SK-N-SH (cell line): ENCODE measurements at regions not wholly inside any gene's neighbourhood (a gene's known extent, or its start where the extent isn't known, plus 50 kb on each side); places are given as distances from the start of the nearest gene placed in this dataset.

ENCODE experiments used
- EP300 ChIP-seq, 2 experiments: IDR thresholded peaks; 2 replicates each; pipeline versions ENCODE4 v1.4.0 to v1.6.1; 2012; ENCODE audit warnings: borderline replicate concordance in 1 of 2, low read depth in 1 of 2, low read length in 1 of 2
- EZH2phosphoT487 ChIP-seq: fragments of 200-600 bp; sonication (generic); IDR thresholded peaks from 2 replicates; pipeline ENCODE4 v1.6.1; 2017; ENCODE audit warnings: low read depth, mixed run types, mild to moderate bottlenecking, antibody characterized with exemption, moderate library complexity, borderline replicate concordance
- NRF1 ChIP-seq: IDR thresholded peaks from 2 replicates; pipeline ENCODE4 v1.6.1; 2012; ENCODE audit warnings: low read depth, mild to moderate bottlenecking, low read length
- RAD21 ChIP-seq: IDR thresholded peaks from 2 replicates; pipeline ENCODE4 v1.6.1; 2012; ENCODE audit warnings: mild to moderate bottlenecking, low read length
- RCOR1 ChIP-seq: fragments of 150-350 bp; IDR thresholded peaks from 2 replicates; pipeline ENCODE4 v1.6.1; 2017; ENCODE audit warnings: antibody characterized with exemption, low read length
- TCF12 ChIP-seq: IDR thresholded peaks from 2 replicates; pipeline ENCODE4 v1.4.0; 2012
- TF ChIP-seq, protein P1 (sequence below): IDR thresholded peaks from 2 replicates; pipeline ENCODE4 v1.6.1; 2012; ENCODE audit warnings: mild to moderate bottlenecking, low read depth, low read length, moderate library complexity
- TF ChIP-seq, protein P2 (sequence below): fragments of 200-600 bp; sonication (generic); IDR thresholded peaks from 2 replicates; pipeline ENCODE4 v1.6.1; 2017; ENCODE audit warnings: antibody characterized with exemption, mild to moderate bottlenecking, moderate library complexity

- no peak for TF ChIP-seq NRF1
- TF ChIP-seq, protein P1, sequence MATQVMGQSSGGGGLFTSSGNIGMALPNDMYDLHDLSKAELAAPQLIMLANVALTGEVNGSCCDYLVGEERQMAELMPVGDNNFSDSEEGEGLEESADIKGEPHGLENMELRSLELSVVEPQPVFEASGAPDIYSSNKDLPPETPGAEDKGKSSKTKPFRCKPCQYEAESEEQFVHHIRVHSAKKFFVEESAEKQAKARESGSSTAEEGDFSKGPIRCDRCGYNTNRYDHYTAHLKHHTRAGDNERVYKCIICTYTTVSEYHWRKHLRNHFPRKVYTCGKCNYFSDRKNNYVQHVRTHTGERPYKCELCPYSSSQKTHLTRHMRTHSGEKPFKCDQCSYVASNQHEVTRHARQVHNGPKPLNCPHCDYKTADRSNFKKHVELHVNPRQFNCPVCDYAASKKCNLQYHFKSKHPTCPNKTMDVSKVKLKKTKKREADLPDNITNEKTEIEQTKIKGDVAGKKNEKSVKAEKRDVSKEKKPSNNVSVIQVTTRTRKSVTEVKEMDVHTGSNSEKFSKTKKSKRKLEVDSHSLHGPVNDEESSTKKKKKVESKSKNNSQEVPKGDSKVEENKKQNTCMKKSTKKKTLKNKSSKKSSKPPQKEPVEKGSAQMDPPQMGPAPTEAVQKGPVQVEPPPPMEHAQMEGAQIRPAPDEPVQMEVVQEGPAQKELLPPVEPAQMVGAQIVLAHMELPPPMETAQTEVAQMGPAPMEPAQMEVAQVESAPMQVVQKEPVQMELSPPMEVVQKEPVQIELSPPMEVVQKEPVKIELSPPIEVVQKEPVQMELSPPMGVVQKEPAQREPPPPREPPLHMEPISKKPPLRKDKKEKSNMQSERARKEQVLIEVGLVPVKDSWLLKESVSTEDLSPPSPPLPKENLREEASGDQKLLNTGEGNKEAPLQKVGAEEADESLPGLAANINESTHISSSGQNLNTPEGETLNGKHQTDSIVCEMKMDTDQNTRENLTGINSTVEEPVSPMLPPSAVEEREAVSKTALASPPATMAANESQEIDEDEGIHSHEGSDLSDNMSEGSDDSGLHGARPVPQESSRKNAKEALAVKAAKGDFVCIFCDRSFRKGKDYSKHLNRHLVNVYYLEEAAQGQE = no peak
- TF ChIP-seq, protein P2, sequence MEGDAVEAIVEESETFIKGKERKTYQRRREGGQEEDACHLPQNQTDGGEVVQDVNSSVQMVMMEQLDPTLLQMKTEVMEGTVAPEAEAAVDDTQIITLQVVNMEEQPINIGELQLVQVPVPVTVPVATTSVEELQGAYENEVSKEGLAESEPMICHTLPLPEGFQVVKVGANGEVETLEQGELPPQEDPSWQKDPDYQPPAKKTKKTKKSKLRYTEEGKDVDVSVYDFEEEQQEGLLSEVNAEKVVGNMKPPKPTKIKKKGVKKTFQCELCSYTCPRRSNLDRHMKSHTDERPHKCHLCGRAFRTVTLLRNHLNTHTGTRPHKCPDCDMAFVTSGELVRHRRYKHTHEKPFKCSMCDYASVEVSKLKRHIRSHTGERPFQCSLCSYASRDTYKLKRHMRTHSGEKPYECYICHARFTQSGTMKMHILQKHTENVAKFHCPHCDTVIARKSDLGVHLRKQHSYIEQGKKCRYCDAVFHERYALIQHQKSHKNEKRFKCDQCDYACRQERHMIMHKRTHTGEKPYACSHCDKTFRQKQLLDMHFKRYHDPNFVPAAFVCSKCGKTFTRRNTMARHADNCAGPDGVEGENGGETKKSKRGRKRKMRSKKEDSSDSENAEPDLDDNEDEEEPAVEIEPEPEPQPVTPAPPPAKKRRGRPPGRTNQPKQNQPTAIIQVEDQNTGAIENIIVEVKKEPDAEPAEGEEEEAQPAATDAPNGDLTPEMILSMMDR = no peak
- no peak for TF ChIP-seq TCF12
- no peak for TF ChIP-seq EZH2phosphoT487
- no peak for TF ChIP-seq RCOR1
- no peak for TF ChIP-seq RAD21
- TF ChIP-seq EP300 (IDR thresholded peaks at IDR 0.05; ENCODE audit: borderline replicate concordance in 1 of 2, low read depth in 1 of 2, low read length in 1 of 2) = no peak
Measured at GRCh38 chr1:112297536-112297935, 98.5 kb upstream of the CTTNBP2NL start.
